ENCODE measurements at regions not wholly inside any gene's neighbourhood (a gene's known extent, or its start where the extent isn't known, plus 50 kb on each side); places are given as distances from the start of the nearest gene placed in this dataset.

DNA sequence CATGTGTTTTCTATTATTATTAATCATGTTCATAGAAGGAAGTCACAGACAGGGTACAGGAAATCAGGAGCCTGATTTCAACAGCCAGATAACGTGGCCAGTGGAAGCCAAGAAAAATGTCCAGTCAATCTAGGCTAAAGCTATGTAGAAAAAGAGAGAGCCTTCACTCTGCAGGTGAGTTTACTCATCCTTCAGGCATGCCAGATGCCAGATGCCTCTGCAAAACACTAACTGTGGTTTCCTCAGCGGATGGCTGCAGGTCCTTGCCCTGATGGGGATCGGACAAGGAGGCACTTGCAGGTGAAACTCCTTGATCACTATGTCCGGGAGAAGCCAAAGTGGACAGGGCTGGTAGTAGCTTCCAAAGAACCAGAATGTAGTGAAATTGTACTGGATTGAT is 962.3 kb upstream of the RAG2 start:
- no peak overlapping the region for H3K4me3 ChIP-seq (replicated peaks; ENCODE audit: low read depth, low read length)
- no peak for DNase-seq (ENCODE audit: extremely low read depth, insufficient read length)
- TF ChIP-seq, protein P1, sequence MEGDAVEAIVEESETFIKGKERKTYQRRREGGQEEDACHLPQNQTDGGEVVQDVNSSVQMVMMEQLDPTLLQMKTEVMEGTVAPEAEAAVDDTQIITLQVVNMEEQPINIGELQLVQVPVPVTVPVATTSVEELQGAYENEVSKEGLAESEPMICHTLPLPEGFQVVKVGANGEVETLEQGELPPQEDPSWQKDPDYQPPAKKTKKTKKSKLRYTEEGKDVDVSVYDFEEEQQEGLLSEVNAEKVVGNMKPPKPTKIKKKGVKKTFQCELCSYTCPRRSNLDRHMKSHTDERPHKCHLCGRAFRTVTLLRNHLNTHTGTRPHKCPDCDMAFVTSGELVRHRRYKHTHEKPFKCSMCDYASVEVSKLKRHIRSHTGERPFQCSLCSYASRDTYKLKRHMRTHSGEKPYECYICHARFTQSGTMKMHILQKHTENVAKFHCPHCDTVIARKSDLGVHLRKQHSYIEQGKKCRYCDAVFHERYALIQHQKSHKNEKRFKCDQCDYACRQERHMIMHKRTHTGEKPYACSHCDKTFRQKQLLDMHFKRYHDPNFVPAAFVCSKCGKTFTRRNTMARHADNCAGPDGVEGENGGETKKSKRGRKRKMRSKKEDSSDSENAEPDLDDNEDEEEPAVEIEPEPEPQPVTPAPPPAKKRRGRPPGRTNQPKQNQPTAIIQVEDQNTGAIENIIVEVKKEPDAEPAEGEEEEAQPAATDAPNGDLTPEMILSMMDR (IDR thresholded peaks at IDR 0.05; ENCODE audit: insufficient read depth, low read length, poor library complexity, severe bottlenecking), result no peak
- H3K27me3 ChIP-seq (replicated peaks; ENCODE audit: control insufficient read depth, insufficient read depth, low read length), result no peaks in the 10 kb centered on the region
- no peaks in the 10 kb centered on the region for H3K36me3 ChIP-seq (ENCODE audit: control insufficient read depth, insufficient read depth, low read length)

DNA sequence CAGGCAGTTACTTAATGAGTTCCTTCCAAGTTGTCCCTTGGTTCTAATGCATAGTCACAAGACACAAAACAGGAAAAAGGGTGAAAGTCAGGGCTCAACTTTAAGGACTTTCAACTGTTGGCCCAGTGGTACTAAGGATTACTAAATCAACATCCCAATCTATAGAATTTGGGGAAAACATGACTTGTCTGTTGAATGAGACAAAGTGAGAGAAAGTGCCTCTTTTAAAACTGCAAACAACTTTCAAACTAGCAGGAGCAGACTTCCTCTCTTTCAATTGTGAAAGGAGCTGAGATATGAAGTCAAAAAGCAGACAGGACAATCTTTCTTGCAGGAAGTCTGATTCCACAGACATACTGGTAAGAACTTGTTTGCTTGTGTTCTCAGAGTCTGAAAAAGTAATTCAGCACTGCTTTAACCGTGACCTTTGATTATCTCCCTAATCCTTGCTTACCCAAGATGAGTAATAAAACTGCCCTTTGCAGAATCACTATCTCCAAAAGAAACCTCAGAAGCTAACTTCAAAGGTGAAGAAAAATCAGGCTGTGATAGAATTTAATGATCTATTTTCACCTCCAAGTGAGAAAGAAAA is 960.7 kb upstream of the RAG2 start:
- TF ChIP-seq, protein P1 (IDR thresholded peaks at IDR 0.05; ENCODE audit: insufficient read depth, low read length, poor library complexity, severe bottlenecking), result no peak
- no peak for DNase-seq (ENCODE audit: extremely low read depth, insufficient read length)

DNA sequence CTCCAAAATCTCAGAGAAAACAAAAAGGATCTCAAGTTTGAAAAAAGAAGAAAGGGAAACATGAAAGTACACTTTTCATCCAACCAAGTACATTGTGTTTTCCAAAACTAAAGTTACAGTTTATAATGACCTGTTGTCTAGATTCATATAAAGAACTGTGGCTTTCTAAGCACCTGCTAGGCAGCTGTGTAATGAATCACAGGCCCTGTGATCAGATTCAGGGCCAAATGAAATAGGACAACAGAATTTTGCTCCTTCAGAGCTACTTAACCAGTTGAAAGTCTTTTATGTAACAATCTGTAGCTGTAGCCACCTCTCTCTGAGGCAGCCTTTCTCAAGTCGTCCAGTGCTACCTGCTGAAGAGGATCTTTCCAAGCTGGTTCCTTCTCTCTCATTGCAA is 960.0 kb upstream of the RAG2 start:
- no peak for DNase-seq (ENCODE audit: extremely low read depth, insufficient read length)
- H3K36me3 ChIP-seq (ENCODE audit: control insufficient read depth, insufficient read depth, low read length), result no peaks in the 10 kb centered on the region
- H3K27me3 ChIP-seq (replicated peaks; ENCODE audit: control insufficient read depth, insufficient read depth, low read length), result no peaks in the 10 kb centered on the region
- TF ChIP-seq, protein P1 (IDR thresholded peaks at IDR 0.05; ENCODE audit: insufficient read depth, low read length, poor library complexity, severe bottlenecking), result no peak
- H3K4me3 ChIP-seq (replicated peaks; ENCODE audit: low read depth, low read length), result no peak overlapping the region

More for the DNA sequence above, 960.7 kb upstream of the RAG2 start:
- Histone ChIP-seq H3K4me3 (replicated peaks; ENCODE audit: low read depth, low read length) (no peak overlapping the region), H3K36me3 (ENCODE audit: control insufficient read depth, insufficient read depth, low read length) (no peaks in the 10 kb centered on the region), H3K27me3 (replicated peaks; ENCODE audit: control insufficient read depth, insufficient read depth, low read length) (no peaks in the 10 kb centered on the region)

DNA sequence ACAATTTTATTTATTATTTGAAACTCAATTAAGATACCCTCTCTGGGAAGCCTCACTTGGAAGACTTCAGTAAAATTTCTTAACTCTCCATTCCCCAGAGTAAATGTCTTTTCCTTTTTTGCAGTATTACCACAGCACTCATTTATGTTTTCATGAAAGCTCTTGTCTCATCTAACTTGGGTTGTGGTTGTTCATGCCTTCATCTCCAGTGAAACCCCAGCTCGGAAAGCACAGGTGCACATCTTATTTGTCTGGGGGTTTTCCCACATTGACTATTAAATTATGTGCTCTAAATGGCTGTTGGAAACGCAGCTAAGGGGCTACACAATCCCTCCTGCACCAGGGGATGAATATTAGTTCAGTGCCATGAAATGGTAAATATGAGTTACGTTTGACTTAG is 954.2 kb upstream of the RAG2 start:
- H3K36me3 ChIP-seq (ENCODE audit: control insufficient read depth, insufficient read depth, low read length), result no peaks in the 10 kb centered on the region
- no peaks in the 10 kb centered on the region for H3K27me3 ChIP-seq (replicated peaks; ENCODE audit: control insufficient read depth, insufficient read depth, low read length)
- peak; percentile 2 for DNase-seq (ENCODE audit: extremely low read depth, insufficient read length)
- H3K4me3 ChIP-seq (replicated peaks; ENCODE audit: low read depth, low read length), result no peak overlapping the region
- TF ChIP-seq, protein P1 (IDR thresholded peaks at IDR 0.05; ENCODE audit: insufficient read depth, low read length, poor library complexity, severe bottlenecking), result no peak

DNA sequence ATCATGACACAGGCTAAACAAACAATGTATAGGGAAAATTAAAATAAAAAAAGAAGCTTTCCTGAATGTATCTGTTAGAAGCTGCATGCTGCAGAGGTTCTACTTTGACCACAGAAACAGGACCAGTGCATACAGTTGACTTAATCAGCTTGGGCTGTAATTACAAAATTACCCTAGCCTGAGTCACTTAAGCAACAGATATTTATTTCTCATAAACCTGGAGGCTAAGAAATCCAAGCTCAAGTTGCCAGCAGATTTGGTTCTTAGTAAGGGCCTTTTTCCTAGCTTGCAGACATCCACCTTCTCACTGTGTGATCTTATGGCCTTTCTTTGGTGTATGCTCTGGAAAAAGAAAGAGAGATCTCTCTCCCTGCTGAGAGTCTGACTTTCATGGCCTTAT is 946.5 kb upstream of the RAG2 start:
- Histone ChIP-seq H3K27me3 (replicated peaks; ENCODE audit: control insufficient read depth, insufficient read depth, low read length) (no peaks in the 10 kb centered on the region), H3K36me3 (ENCODE audit: control insufficient read depth, insufficient read depth, low read length) (no peaks in the 10 kb centered on the region), H3K4me3 (replicated peaks; ENCODE audit: low read depth, low read length) (no peak overlapping the region)
- TF ChIP-seq, protein P1 (IDR thresholded peaks at IDR 0.05; ENCODE audit: insufficient read depth, low read length, poor library complexity, severe bottlenecking), result no peak
- DNase-seq (ENCODE audit: extremely low read depth, insufficient read length), result no peak

DNA sequence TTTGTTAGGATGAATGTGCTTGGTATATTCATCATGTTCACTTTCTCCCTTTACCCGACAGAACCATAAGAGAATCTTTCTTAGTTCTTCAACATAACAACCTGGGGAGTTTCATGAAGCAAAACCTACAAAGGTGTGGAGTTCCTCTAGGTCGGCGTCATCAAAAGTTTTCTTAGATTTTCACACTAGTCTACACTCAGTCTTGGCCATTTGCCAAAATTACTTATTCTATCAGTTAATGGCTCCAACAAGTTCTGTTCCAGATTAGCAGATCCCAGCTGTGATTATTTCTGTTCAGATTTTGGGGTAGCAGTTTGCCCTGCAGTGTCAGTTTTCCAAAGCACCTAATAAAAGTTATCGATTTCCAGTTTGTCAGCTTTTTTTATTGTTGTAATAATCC is 935.8 kb upstream of the RAG2 start:
- TF ChIP-seq, protein P1 (IDR thresholded peaks at IDR 0.05; ENCODE audit: insufficient read depth, low read length, poor library complexity, severe bottlenecking), result no peak
- no peak overlapping the region for H3K4me3 ChIP-seq (replicated peaks; ENCODE audit: low read depth, low read length)
- no peaks in the 10 kb centered on the region for H3K36me3 ChIP-seq (ENCODE audit: control insufficient read depth, insufficient read depth, low read length)
- no peaks in the 10 kb centered on the region for H3K27me3 ChIP-seq (replicated peaks; ENCODE audit: control insufficient read depth, insufficient read depth, low read length)
- DNase-seq (ENCODE audit: extremely low read depth, insufficient read length), result no peak

Measured in GM06990 (cell line).